CD4-positive, alpha-beta T cell treated with Interferon gamma for 1 hour (primary cell): ENCODE measurements at regions not wholly inside any gene's neighbourhood (a gene's known extent, or its start where the extent isn't known, plus 50 kb on each side); places are given as distances from the start of the nearest gene placed in this dataset.
A peak's percentile ranks its signal among the peaks of the same experiment; 100 is the strongest.

Experiments
- DNase-seq: peaks from one replicate; pipeline ENCODE4 v3.0.0-alpha.2; 2020

- no peak for DNase-seq
These were observed 216.8 kb downstream of the TSN start for GRCh38 chr2:121972203-121972602.

- DNase-seq = peak; percentile 10
These were observed 219.6 kb downstream of the TSN start for GRCh38 chr2:121974897-121975661.

GRCh38 chr2:121976926-121977325 lies 221.5 kb downstream of the TSN start:
- DNase-seq = no peak

- no peak for DNase-seq
These were observed 221.9 kb downstream of the TSN start for GRCh38 chr2:121977326-121977725.

- no peak for DNase-seq
These were observed 237.2 kb downstream of the TSN start for GRCh38 chr2:121992700-121993099.

- DNase-seq = no peak
These were observed 238.2 kb downstream of the TSN start for GRCh38 chr2:121993682-121994081.

GRCh38 chr2:121994238-121995206 lies 239.1 kb downstream of the TSN start:
- DNase-seq = no peak

- DNase-seq = no peak
These were observed 243.3 kb downstream of the TSN start for GRCh38 chr2:121998751-121999150.

- no peak for DNase-seq
These were observed 243.8 kb downstream of the TSN start for GRCh38 chr2:121999264-121999663.

- no peak for DNase-seq
These were observed 245.3 kb downstream of the TSN start for GRCh38 chr2:122000556-122001340.

- DNase-seq = no peak
These were observed 246.0 kb downstream of the TSN start for GRCh38 chr2:122001441-122001874.

GRCh38 chr2:122003196-122003940 lies 247.9 kb downstream of the TSN start:
- no peak for DNase-seq

- no peak for DNase-seq
These were observed 251.7 kb downstream of the TSN start for GRCh38 chr2:122007126-122007525.

GRCh38 chr2:122007577-122007976 lies 252.1 kb downstream of the TSN start:
- DNase-seq = no peak

- no peak for DNase-seq
These were observed 254.1 kb downstream of the TSN start for GRCh38 chr2:122009561-122009960.

GRCh38 chr2:122011493-122012270 lies 256.2 kb downstream of the TSN start:
- no peak for DNase-seq

GRCh38 chr2:122018736-122019135 lies 263.3 kb downstream of the TSN start:
- no peak for DNase-seq

GRCh38 chr2:122019724-122020123 lies 264.3 kb downstream of the TSN start:
- DNase-seq = no peak

GRCh38 chr2:122020377-122020776 lies 264.9 kb downstream of the TSN start:
- DNase-seq = no peak

- DNase-seq = no peak
These were observed 266.5 kb downstream of the TSN start for GRCh38 chr2:122021941-122022340.

GRCh38 chr2:122022531-122022930 lies 267.1 kb downstream of the TSN start:
- DNase-seq = no peak
